ENCODE measurements at regions not wholly inside any gene's neighbourhood (a gene's known extent, or its start where the extent isn't known, plus 50 kb on each side); places are given as distances from the start of the nearest gene placed in this dataset.
A peak's percentile ranks its signal among the peaks of the same experiment; 100 is the strongest.

DNA sequence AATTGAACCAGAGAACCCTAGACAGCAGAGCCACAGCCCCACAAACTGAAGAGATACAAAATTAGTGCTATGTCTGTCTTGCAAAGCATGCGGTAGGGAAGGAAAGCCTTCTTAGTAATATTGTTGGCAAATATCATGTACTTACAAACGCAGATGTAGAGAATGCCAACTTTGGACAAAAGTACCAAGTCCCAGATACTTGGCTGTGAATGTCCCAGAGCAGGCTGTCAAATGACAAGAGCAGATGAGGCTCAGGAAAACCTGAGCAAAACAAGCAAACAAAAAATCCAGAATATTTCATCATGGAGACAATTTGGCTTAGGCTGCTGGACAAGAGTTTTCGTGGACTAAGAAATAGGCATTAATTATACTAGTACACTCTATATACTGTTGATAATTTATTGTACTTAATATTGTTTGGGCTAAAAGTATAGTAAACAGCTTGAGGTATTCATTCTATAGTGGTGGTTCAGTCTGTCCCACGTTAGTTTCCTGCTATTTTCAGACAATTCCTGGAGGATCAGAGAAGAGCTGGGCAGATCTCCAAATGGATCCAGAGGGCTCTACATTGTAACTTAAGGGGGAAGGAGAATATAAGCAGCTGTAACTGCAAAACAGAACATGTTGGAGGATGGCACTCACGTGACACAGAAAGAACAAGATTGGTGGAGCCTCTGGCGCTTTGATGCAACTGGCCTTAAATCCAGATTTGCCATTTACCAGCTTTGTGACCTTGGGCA is 329.8 kb downstream of the ATP23 start:
- no peak for DNase-seq

DNA sequence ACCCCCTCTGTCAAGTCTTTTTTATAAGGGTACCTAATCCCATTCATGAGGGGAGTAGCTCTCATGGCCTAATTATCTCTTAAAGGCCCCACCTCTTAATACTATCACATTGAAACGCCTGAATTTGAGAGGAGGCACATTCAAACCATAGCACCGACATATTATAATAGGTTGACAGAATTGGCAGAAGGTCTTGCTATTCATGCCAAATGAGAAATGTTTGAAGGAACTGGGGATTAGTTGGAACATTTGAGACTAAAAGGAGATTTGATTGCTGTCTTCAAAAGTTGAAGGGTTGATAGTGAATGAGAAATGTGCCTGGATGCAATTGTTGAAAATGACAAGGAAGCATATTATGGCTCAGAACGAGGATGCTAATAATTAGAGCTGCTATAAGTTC is 331.1 kb downstream of the ATP23 start:
- DNase-seq: no peak

DNA sequence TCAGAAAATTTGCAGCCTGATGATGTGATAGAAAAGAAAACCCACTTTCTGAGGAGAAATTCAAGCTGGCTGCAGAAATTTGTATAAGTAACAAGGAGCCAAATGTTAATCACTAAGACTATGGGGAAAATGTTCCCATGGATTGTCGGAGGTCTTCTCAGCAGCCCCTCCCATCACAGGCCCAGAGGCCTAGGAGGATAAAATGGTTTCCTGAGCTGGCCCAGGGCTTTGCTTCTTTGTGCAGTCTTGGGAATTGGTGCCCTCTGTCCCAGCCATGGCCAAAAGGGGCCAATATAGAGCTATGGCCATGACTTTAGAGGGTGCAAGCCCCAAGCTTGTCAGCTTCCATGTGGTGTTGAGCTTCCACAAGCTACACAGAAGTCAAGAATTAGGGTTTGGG is 335.9 kb downstream of the ATP23 start:
- DNase-seq: no peak

DNA sequence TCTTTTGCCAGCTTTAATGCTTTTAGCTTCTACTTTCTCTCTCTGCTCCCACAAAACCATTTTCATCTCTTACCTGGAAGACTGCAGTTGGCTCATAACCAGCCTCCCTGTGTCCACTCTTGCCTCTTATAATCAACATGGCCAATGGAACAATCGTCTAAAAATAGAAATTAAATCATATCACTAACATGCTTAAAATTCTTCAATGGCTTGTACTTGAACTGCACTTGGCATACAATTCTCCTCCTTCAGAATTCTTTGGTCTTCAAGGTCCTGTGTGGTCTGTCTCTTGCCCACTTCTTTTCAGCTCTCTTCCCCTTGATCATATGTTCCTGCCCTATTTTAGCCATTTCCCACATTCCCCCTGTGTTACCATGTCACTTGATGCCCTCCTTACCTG is 342.2 kb downstream of the ATP23 start:
- no peak for DNase-seq

DNA sequence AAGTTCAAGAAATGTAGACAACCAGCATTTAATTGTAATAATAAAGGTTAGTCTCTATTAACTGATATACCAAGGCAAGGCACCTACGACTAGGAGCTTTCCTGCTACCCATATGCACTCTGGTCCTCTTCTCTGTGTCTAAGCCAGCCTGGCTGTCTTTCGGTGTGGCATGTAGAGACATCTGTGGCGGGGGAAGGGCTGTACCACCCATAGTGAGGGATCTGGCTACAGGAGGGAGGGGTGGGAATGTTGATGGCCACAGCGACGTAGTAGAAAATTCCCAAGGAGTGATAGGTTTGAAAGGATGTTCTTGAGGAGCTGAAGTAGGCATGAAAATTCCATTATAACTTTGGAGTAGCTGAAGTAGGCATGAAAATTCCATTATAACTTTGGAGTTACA is 344.2 kb downstream of the ATP23 start:
- no peak for DNase-seq

DNA sequence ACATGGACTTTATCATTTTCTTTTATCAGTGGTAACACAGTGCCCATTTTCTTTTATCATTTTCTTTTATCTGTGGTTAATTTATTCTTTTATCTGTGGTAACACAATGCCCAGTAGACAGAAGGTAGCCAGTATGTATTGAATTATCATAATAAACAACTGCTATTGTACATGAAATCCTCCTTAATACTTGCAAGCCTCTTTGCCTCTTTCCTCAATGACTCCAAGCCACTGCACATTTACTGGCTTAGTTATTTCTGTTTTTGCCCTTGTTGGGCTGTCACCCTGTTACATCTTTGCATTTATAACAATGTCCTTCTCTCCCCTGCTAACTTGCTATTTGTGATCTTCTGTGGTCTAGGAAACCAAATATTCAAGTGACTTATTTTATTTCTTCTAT is 345.0 kb downstream of the ATP23 start:
- DNase-seq: no peak

DNA sequence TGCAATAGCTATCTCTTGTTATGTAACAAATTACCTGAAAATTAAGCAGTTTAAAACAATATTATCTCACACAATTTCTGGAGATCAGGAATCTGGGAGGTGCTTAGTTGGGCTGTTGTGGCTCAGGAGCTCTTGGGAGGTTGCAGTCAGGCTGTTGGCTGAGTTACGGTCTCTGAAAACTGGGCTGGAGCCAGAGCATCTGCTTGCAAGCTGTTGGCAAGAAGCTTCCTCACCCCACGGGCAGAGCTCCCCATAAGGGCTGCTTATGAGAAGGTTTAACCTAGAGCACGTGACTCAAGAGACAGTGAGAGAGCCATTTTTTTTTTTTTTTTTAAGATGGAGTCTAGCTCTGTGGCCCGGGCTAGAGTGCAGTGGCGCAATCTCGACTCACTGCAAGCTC is 346.8 kb downstream of the ATP23 start:
- DNase-seq: peak; percentile 92

DNA sequence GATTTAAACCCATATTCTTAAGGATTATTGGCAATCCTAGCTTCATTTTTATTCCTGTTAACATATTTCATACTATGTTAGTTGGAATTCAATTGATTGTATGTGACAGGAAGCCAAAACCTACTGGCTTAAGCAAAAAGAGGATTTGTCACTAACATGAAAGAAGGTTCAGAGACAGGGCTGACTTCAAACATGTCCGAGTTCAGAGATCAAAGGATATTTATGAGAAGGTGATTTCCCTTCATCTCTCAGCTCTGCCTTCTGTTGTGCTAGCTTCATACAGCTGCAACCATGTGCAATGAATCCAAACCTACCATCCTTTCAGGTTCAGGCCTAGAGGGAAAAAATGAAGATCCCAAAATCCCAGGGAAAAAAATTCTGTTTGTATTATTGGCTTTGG is 349.7 kb downstream of the ATP23 start:
- no peak for DNase-seq

DNA sequence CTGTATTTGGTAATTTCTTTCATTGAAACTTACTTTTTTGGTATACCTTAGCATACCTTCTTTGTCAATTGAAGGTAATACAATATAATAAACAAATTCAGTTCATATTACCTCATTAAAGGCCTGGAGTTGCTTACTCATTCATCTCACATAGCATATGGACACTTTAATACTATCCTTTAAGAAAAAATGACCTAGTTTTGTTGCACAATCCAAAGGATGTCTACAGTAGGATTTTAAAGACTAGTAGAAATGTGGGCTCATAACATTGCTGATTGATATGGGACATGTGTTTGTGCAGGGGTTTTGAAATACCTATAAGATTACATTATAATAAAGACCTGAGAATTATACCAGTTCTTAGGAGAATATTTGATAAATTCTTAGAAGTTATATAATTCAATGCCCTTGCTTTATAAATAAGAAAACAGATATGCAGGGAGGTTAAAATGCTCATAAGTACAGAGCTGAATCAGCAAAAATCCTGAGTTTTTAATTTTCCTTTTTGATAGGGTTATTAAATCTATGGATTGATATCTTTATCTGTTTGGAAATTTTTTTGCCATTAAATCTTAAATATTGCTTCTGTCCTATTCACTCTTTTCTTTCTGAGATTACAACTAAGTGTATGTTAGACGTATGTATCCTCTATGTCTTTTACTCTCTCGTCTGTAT is 352.1 kb downstream of the ATP23 start:
- no peak for DNase-seq

DNA sequence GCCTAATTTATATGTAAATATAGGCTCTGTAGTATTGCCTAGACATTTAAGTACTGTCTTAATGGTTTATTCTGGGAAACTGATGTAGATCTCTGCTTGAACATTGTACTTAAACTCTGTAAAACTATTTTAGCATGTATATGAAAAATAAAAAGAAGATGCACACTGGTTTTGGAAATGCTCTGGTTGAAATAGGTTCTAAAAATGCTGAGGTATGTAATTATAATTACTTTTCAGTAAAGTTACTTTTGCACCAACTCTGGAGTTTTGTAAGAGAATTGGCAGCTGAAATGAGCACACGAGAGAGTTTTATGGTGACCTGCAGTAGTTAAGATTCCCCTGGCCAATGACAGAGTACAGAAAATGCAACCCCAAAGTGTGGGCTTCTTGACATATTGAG is 353.9 kb downstream of the ATP23 start:
- DNase-seq: no peak

DNA sequence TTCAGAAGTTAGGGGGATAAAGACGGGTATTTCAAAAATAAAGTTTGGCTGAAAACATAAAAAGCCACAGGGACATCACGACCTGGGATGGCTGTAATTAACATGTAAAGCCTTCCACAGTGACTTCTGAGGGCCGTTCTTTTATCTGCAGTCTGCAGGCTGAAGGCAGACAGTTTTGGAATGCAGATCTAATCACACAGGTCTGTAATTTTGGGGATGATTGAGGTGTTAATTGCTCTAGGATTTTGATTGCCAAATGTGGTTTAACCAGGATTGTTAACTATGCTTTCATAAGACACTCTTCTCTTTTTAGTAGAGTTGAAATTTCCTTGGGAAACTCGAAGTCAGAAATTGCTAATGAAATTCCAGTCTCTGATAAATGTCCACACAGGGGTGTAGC is 355.5 kb downstream of the ATP23 start:
- no peak for DNase-seq

DNA sequence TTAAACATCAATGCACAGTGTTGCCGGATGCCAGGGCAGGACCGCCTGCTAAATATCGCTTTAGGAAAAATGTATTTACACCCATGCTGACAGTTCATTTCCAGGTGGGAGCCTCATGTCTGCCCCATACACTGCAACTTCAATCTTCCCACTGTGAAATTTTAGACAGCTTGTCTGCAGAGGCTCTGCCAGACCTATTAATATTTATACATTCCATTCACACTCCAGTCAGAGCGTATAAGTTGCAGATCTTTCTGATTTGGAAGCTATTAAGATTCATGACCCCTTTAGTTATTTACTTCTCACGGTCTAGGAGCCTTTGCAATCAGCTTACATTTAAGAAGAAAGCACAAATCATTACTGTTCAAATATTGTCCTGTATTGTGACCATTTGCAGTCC is 357.4 kb downstream of the ATP23 start:
- peak; percentile 14 for DNase-seq

DNA sequence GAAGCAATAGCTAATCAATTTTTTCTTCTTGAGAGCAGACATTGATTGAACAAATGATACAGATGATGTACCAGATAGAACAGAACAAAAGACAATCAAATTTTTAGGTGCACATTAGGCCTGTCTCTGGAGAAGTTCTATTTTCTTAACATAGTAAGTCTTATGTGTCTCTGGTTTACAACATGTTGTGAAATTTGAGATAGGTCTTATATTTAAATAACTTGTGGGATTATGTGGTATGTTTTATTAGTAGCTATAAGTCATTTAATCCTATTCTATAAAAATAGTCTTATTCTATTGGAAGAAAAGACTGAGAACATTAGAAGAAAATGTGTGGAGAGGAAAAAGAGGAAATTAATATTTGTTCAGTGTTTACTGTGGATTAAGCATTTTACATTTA is 358.0 kb downstream of the ATP23 start:
- no peak for DNase-seq

DNA sequence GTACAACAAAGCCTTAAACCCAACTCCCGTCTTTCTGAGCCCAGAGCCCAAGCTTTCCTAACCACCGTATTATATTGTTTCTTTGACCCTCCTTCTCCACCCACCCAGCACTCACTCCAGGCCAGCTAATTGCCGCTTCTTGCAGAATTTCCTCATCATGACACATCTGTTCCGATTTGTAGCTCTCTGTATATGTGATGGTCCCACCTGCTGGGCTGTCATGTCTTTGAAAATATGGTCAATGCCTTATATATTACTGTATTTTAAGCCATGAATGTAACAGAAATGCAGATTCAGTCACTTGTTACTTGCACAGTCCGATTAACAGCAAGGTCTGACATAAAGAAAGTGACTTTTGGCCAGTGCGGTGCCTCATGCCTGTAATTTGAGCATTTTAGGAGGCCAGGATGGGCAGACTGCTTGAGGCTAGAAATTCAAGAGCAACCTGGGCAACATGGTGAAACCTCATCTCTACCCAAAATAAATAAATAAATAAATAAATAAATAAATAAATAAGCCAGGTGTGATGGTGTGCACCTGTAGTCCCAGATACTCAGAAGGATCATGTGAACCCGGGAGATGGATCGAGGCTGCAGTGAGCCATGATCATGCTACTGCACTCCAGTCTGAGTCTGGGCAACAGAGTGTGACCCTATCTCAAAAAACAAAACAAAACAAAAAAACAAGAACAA is 359.8 kb downstream of the ATP23 start:
- DNase-seq: no peak

DNA sequence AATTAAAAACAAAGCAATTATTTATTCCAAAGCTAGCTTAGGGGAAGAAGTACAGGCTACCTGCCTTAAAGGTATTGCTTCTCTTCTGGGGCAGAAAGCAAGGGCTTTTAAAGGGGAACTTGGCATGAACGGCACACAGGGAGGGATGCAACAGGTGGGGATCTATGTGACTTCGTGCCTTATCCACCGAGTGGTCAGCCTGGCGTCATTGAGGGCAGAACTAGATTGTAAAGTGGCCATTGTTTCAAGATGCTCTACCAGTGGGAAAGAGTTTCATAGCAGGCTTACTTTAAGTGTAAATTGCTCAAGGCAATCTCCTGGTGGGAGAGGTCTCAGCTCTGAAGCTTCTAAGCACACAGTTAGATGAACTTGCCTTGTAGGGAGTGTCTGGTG is 360.4 kb downstream of the ATP23 start:
- no peak for DNase-seq

DNA sequence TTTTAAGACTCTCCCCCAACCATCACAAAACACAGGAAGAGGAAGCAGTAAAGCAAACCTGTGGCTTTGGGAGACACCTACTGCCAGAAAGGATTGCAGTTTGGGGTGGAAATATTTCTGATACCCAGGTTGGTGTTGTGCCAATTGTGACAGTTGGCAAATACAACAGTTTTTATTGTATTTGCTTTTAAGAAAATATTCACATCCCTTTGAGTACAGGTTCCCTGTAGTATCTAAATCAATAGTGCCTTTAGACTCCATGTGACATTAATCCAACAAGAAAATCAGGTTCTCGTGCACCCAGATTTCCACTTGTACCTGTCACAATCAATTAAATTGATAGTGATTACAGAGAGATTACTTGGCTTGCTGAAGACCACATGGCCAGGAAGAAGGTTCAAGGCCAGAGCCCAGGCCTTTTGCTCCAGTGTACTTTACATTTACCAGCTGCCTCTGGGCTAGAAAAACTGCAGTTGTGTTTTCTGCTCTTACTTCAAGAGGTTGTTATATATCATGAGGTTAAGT is 361.2 kb downstream of the ATP23 start:
- no peak for DNase-seq

DNA sequence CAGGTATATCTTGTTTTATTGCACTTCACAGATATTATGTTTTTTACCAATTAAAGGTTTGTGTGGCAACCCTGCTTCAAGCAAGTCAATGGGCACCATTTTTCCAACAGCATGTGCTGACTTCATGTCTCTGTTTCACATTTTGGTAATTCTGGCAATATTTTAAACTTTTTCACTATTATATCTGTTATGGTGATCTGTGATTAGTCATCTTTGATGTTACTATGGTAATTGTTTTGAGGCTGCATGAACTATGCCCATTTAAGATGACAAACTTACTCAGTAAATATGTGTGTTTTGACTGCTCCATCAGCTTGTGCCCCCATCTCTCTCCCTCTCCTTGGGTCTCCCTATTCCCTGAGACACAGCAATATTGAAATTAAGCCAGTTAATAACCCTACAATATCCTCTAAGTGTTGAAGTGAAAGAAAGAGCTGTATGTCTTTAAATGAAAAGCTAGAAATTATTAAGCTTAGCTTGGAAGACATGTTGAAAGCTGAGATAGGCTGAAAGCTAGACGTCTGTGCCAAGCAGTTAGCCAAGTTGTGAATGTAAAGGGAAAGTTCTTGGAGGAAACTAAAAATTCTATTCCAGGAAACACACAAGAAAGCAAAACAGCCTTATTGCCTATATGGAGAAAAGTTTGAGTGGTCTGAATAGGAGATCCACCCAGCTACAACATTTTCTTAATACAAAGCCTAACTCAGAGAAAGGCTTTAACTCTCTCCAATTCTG is 365.1 kb downstream of the ATP23 start:
- no peak for DNase-seq

DNA sequence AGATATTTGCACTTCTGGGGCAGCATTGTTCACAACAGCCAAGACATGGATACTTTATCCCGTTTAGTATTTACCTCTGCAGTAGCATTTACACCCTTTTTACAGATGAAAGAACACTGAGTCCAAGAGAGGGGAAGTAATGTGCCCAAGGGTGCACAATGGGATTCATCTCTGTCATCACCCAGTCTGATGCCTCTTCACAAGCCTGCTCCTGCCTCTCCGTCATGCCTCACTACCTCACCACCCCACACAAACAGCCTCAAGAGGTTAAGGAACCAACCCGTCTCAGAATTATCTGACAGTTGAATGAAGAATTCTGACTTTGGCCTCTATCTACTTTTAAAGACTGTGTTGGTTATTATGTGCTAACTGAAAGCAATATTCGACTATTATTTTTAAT is 368.4 kb downstream of the ATP23 start:
- no peak for DNase-seq

DNA sequence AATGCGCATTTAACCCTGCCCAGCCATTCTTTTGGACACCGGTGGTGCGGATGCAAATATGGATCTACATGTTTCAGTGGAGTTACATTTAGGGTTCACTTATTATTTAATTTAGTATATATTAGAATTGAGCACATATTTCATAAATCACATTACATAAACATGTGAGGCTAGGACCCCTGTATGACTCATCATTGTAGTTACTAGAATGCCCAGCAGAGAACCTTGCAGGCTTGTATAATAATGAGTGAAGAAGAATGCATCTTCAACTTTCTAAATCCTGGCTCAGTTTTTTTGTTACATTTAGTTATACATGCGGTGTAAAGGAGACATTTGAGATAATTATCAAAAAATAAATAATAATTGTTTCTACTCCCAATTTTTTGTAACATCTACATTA is 369.0 kb downstream of the ATP23 start:
- no peak for DNase-seq

DNA sequence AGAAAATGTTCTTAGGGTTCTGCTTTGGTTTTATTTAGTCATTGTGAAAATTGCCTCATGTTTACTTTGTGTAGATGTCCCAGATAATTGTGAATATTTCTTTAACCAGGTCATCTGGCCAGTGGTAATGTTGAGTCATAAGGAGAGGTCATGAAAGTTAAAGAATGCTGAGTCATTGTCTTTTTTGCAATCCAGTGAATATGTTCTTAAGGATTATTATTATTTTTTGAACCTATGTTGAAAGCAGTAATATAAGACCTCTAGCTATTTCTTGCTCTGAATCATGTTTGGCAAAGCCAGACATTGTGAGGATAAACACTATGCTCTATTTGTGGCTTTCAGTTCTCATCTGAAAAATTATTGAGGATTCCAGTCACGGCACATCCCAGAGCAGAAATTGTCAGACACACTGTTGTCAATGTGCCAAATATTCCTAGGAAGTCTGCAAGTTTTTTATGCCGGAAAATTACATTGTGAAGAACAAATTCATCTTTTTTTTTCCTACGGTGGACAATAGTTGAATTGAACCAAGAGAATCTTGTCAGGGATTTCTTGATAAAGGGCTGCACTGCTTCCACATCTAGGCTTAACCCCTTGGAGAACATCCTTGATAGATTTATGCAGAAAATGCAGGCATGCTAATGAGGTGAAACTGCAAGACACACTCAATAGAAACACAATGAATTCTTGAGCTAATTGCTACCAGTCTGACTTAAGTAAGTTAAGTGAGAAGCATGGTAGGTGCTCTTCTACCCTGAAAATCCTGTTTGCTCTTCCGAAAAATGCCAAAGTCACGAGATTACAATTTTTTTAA is 369.6 kb downstream of the ATP23 start:
- peak; percentile 57 for DNase-seq

DNA sequence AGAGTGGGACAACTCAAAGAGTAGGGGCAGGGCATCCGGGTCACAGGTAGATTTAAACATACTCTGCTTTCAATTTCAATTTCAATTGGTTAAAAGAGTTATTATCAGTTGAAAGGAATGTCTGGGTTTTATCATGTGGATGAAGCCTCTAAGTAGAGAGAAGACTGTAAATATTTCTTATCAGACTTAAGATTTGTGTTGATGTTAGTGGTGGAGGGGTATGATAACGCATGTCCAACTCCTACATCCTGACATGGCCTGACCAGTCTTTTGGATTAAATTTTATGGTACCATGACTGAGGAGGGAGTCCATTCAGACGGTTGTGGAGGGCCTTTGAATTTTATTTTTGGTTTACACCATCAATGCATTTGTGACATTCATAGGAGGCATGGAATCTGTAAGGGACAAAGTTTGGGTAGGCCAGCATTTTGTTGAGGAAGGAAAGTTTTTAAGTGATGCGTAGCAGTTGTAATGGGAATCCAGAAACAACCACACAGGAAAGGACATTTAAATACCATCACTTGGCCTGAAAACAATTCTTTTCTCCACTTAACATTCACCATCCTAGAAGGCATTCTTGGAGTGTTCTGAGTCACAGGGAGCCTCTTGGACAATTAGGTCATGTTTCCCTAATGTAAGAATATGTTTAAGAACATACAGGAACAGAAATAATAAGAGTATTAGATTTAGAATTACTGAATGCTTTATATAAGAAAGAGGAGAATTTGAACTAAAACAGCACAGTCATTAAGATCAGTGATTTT is 371.9 kb downstream of the ATP23 start:
- no peak for DNase-seq

Measured in skin of body (tissue), 1 donor.